MM.1S (cell line): ENCODE measurements at regions not wholly inside any gene's neighbourhood (a gene's known extent, or its start where the extent isn't known, plus 50 kb on each side); places are given as distances from the start of the nearest gene placed in this dataset.

ENCODE experiments used
- CTCF ChIP-seq: fragments of 300-600 bp; sonication (generic); IDR thresholded peaks from 2 replicates; pipeline ENCODE4 v1.5.1; 2016; ENCODE audit warnings: antibody characterized with exemption, low read length, mixed read lengths
- EZH2phosphoT487 ChIP-seq: fragments of 300-600 bp; sonication (generic); IDR thresholded peaks from 2 replicates; pipeline ENCODE4 v1.6.1; 2018; ENCODE audit warnings: antibody characterized with exemption, low read length

DNA sequence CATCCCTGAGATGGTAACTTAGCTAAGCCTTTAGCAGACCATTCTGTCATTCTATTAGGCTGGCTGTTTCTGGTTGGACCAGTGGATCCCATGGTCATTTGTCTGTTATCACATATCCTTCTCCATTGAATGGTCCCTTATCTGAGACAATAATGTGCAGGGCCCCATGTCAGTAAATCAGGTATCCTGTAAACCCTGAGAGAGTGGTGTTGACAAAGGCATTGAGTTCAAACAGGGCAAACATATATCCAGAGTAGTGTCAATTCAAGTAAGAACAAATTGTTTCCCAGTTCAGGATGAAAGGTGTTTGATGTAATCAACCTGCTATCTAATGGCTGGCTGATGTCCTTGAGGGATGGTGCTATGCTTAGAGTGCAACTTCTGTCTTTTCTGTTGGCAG is 126.2 kb downstream of the LINC00237 start:
- TF ChIP-seq EZH2phosphoT487 = no peak
- TF ChIP-seq CTCF = no peak
